ENCODE measurements at regions not wholly inside any gene's neighbourhood (a gene's known extent, or its start where the extent isn't known, plus 50 kb on each side); places are given as distances from the start of the nearest gene placed in this dataset.

GRCh38 chr12:24550609-24551008 is 398.3 kb downstream of the BCAT1 start:
- TF ChIP-seq CTCF (IDR thresholded peaks at IDR 0.05), result no peak
- no peak for TF ChIP-seq EZH2 (IDR thresholded peaks at IDR 0.05; ENCODE audit: borderline replicate concordance, insufficient read depth, low read depth, low read length, poor library complexity, severe bottlenecking)
